IPS DF 6.9 (cell line): ENCODE measurements at regions not wholly inside any gene's neighbourhood (a gene's known extent, or its start where the extent isn't known, plus 50 kb on each side); places are given as distances from the start of the nearest gene placed in this dataset.
"Not testable (repeated sequence)": the region's sequence is repeated elsewhere in the genome, so short reads cannot be mapped to it uniquely, and the experiment has no call there.

Source experiments
- DNase-seq: peaks from one replicate; pipeline ENCODE4 v3.0.0-alpha.2; 2013; ENCODE audit warnings: low read depth, low spot score
- H3K27ac ChIP-seq: one replicate; pipeline ENCODE4 v1.5.1; 2013; ENCODE audit warnings: low read length, control low read depth
- H3K27me3 ChIP-seq: 2 replicates; pipeline ENCODE4 v1.6.1; 2013; ENCODE audit warnings: mild to moderate bottlenecking, low read length; ENCODE audit not compliant: control insufficient read depth, insufficient read depth
- H3K36me3 ChIP-seq: 2 replicates; pipeline ENCODE4 v1.6.1; 2013; ENCODE audit warnings: low read length; ENCODE audit not compliant: control insufficient read depth, insufficient read depth
- H3K4me1 ChIP-seq: 2 replicates; pipeline ENCODE4 v1.6.1; 2013; ENCODE audit warnings: low read length; ENCODE audit not compliant: control insufficient read depth, insufficient read depth
- H3K4me3 ChIP-seq: 2 replicates; pipeline ENCODE4 v1.5.1; 2013; ENCODE audit warnings: mild to moderate bottlenecking, low read length
- H3K9me3 ChIP-seq: 2 replicates; pipeline ENCODE4 v1.6.1; 2013; ENCODE audit warnings: low read length, inconsistent platforms; ENCODE audit not compliant: control insufficient read depth, insufficient read depth
- WGBS: extraction: QIAGEN DNeasy Blood & Tissue Kit; methylation state at CpG from one replicate; pipeline ENCODE4 v1.1.7; 2013; ENCODE audit warnings: mixed read lengths, missing lambda C conversion rate; ENCODE audit not compliant: insufficient read length, insufficient coverage; 5-methylcytosine and 5-hydroxymethylcytosine counted together

GRCh38 chr1:38777464-38777957 is 82.1 kb downstream of the RRAGC start:
- Histone ChIP-seq H3K4me1 (0 out of 2 replicates have a peak, but pooled peaks cover 4% of the 10 kb centered on the region), H3K36me3 (no peaks in the 10 kb centered on the region), H3K27ac (no peak overlapping the region), H3K4me3 (no peak overlapping the region), H3K27me3 (no peaks in the 10 kb centered on the region), H3K9me3 (no peaks in the 10 kb centered on the region)
- no peak for DNase-seq
- no CpG with 5 or more reads among the region's 6 CpGs for WGBS

- no peak for DNase-seq
These were observed 83.0 kb downstream of the RRAGC start for GRCh38 chr1:38776466-38777065.

GRCh38 chr1:38775175-38775845 is 84.3 kb downstream of the RRAGC start:
- Histone ChIP-seq H3K4me3 (no peak overlapping the region), H3K36me3 (no peaks in the 10 kb centered on the region), H3K27ac (no peak overlapping the region), H3K9me3 (no peaks in the 10 kb centered on the region), H3K27me3 (no peaks in the 10 kb centered on the region), H3K4me1 (0 out of 2 replicates have a peak, but pooled peaks cover 4% of the 10 kb centered on the region)
- DNase-seq = no peak
- 100% methylated on average over 2 of the region's 9 CpGs for WGBS

More at GRCh38 chr1:38776466-38777065, 83.0 kb downstream of the RRAGC start:
- no peaks in the 10 kb centered on the region for H3K27me3 ChIP-seq
- no peak overlapping the region for H3K4me3 ChIP-seq
- no peaks in the 10 kb centered on the region for H3K9me3 ChIP-seq
- H3K36me3 ChIP-seq = no peaks in the 10 kb centered on the region
- no peak overlapping the region for H3K27ac ChIP-seq
- H3K4me1 ChIP-seq = 0 out of 2 replicates have a peak, but pooled peaks cover 4% of the 10 kb centered on the region

- WGBS = no CpG with 5 or more reads among the region's 2 CpGs
- Histone ChIP-seq H3K4me1 (no peaks in the 10 kb centered on the region), H3K4me3 (no peak overlapping the region), H3K27me3 (no peaks in the 10 kb centered on the region), H3K9me3 (no peaks in the 10 kb centered on the region), H3K27ac (no peak overlapping the region), H3K36me3 (no peaks in the 10 kb centered on the region)
- DNase-seq = no peak
These were observed 86.1 kb downstream of the RRAGC start for GRCh38 chr1:38773483-38773882.

GRCh38 chr1:38772953-38773352 is 86.6 kb downstream of the RRAGC start:
- H3K4me1 ChIP-seq = no peaks in the 10 kb centered on the region
- no peaks in the 10 kb centered on the region for H3K27me3 ChIP-seq
- no CpG with 5 or more reads among the region's 3 CpGs for WGBS
- no peaks in the 10 kb centered on the region for H3K9me3 ChIP-seq
- no peak overlapping the region for H3K4me3 ChIP-seq
- H3K36me3 ChIP-seq = no peaks in the 10 kb centered on the region
- no peak for DNase-seq
- no peak overlapping the region for H3K27ac ChIP-seq

- WGBS = no CpG with 5 or more reads among the region's 4 CpGs
- Histone ChIP-seq H3K27me3 (no peaks in the 10 kb centered on the region), H3K4me3 (no peak overlapping the region), H3K27ac (no peak overlapping the region), H3K36me3 (no peaks in the 10 kb centered on the region), H3K9me3 (no peaks in the 10 kb centered on the region), H3K4me1 (no peaks in the 10 kb centered on the region)
- DNase-seq = no peak
These were observed 87.5 kb downstream of the RRAGC start for GRCh38 chr1:38772026-38772425.

- H3K9me3 ChIP-seq, H3K36me3 ChIP-seq, H3K27ac ChIP-seq, H3K27me3 ChIP-seq, H3K4me3 ChIP-seq, DNase-seq, H3K4me1 ChIP-seq: not testable (repeated sequence)
- no CpG with 5 or more reads among the region's 5 CpGs for WGBS
These were observed 88.9 kb downstream of the RRAGC start for GRCh38 chr1:38770516-38771173.

- H3K27me3 ChIP-seq = no peaks in the 10 kb centered on the region
- H3K4me3 ChIP-seq = no peak overlapping the region; the same call in 1 of the 2 replicates
- no peaks in the 10 kb centered on the region for H3K9me3 ChIP-seq
- no CpG with 5 or more reads among the region's 7 CpGs for WGBS
- no peak for DNase-seq
- H3K4me1 ChIP-seq = no peaks in the 10 kb centered on the region
- H3K36me3 ChIP-seq = no peaks in the 10 kb centered on the region
- no peak overlapping the region for H3K27ac ChIP-seq
These were observed 93.4 kb downstream of the RRAGC start for GRCh38 chr1:38766125-38766524.

GRCh38 chr1:38763121-38763520 is 96.5 kb downstream of the RRAGC start:
- Histone ChIP-seq H3K27ac (no peak overlapping the region), H3K36me3 (no peaks in the 10 kb centered on the region), H3K27me3 (no peaks in the 10 kb centered on the region), H3K4me1 (no peaks in the 10 kb centered on the region), H3K9me3 (no peaks in the 10 kb centered on the region), H3K4me3 (no peak overlapping the region)
- DNase-seq = no peak
- no CpG with 5 or more reads among the region's 6 CpGs for WGBS

- Histone ChIP-seq H3K4me3 (no peak overlapping the region), H3K9me3 (no peaks in the 10 kb centered on the region), H3K4me1 (no peaks in the 10 kb centered on the region), H3K27ac (no peak overlapping the region), H3K27me3 (no peaks in the 10 kb centered on the region), H3K36me3 (no peaks in the 10 kb centered on the region)
- no peak for DNase-seq
- WGBS = no CpG with 5 or more reads among the region's 2 CpGs
These were observed 99.0 kb downstream of the RRAGC start for GRCh38 chr1:38760562-38760961.
